ENCODE measurements at regions not wholly inside any gene's neighbourhood (a gene's known extent, or its start where the extent isn't known, plus 50 kb on each side); places are given as distances from the start of the nearest gene placed in this dataset.

GRCh38 chrX:11881485-11882170 lies 123.6 kb downstream of the MSL3 start:
- Histone ChIP-seq H3K27ac (no peak overlapping the region), H3K4me3 (ENCODE audit: low read depth in 1 of 2, low read length in 1 of 2) (no peak overlapping the region), H3K4me1 (ENCODE audit: control insufficient read depth in 1 of 2, insufficient read depth in 1 of 2, low read depth in 1 of 2, low read length in 1 of 2) (no peaks in the 10 kb centered on the region), H3K9me3 (no peaks in the 10 kb centered on the region), H3K36me3 (no peaks in the 10 kb centered on the region), H3K27me3 (no peaks in the 10 kb centered on the region)
- TF ChIP-seq CTCF (IDR thresholded peaks at IDR 0.05) = no peak

GRCh38 chrX:11886745-11887144 lies 128.7 kb downstream of the MSL3 start:
- no peak overlapping the region for H3K4me3 ChIP-seq (ENCODE audit: low read depth in 1 of 2, low read length in 1 of 2)
- no peak overlapping the region for H3K27ac ChIP-seq
- TF ChIP-seq CTCF (IDR thresholded peaks at IDR 0.05) = no peak

GRCh38 chrX:11887175-11887574 lies 129.1 kb downstream of the MSL3 start:
- Histone ChIP-seq H3K4me1 (ENCODE audit: control insufficient read depth in 1 of 2, insufficient read depth in 1 of 2, low read depth in 1 of 2, low read length in 1 of 2) (peaks cover 9 to 11% of the 10 kb centered on the region in 2 experiments), H3K27me3 (no peaks in the 10 kb centered on the region), H3K9me3 (no peaks in the 10 kb centered on the region), H3K36me3 (no peaks in the 10 kb centered on the region), H3K4me3 (ENCODE audit: low read depth in 1 of 2, low read length in 1 of 2) (no peak overlapping the region), H3K27ac (no peak overlapping the region)
- no peak for TF ChIP-seq CTCF (IDR thresholded peaks at IDR 0.05)

More at GRCh38 chrX:11886745-11887144, 128.7 kb downstream of the MSL3 start:
- Histone ChIP-seq H3K36me3 (no peaks in the 10 kb centered on the region), H3K27me3 (no peaks in the 10 kb centered on the region), H3K4me1 (ENCODE audit: control insufficient read depth in 1 of 2, insufficient read depth in 1 of 2, low read depth in 1 of 2, low read length in 1 of 2) (peaks cover 9 to 11% of the 10 kb centered on the region in 2 experiments), H3K9me3 (no peaks in the 10 kb centered on the region)

GRCh38 chrX:11888421-11888820 lies 130.4 kb downstream of the MSL3 start:
- no peak overlapping the region for H3K27ac ChIP-seq
- H3K9me3 ChIP-seq = no peaks in the 10 kb centered on the region
- H3K36me3 ChIP-seq = no peaks in the 10 kb centered on the region
- H3K4me3 ChIP-seq (ENCODE audit: low read depth in 1 of 2, low read length in 1 of 2) = no peak overlapping the region
- TF ChIP-seq CTCF (IDR thresholded peaks at IDR 0.05) = no peak
- H3K27me3 ChIP-seq = no peaks in the 10 kb centered on the region
- peaks cover 9 to 11% of the 10 kb centered on the region in 2 experiments for H3K4me1 ChIP-seq (ENCODE audit: control insufficient read depth in 1 of 2, insufficient read depth in 1 of 2, low read depth in 1 of 2, low read length in 1 of 2)

- Histone ChIP-seq H3K4me3 (ENCODE audit: low read depth in 1 of 2, low read length in 1 of 2) (no peak overlapping the region), H3K27ac (no peak overlapping the region), H3K4me1 (ENCODE audit: control insufficient read depth in 1 of 2, insufficient read depth in 1 of 2, low read depth in 1 of 2, low read length in 1 of 2) (peaks cover 9 to 11% of the 10 kb centered on the region in 2 experiments), H3K9me3 (no peaks in the 10 kb centered on the region), H3K36me3 (no peaks in the 10 kb centered on the region), H3K27me3 (no peaks in the 10 kb centered on the region)
- no peak for TF ChIP-seq CTCF (IDR thresholded peaks at IDR 0.05)
Observed at GRCh38 chrX:11889791-11890190, 131.8 kb downstream of the MSL3 start.

All from neutrophil (primary cell).